Gastroesophageal sphincter (tissue), 4 donors: ENCODE measurements at regions not wholly inside any gene's neighbourhood (a gene's known extent, or its start where the extent isn't known, plus 50 kb on each side); places are given as distances from the start of the nearest gene placed in this dataset.

Source experiments
- ATAC-seq: fragments of 150-250 bp; one replicate; pipeline ENCODE4 v1.9.1; 2016; ENCODE audit warnings: mild to moderate bottlenecking, moderate library complexity
- H3K27ac ChIP-seq, 4 donors: fragments of 200-600 bp; sonication (generic) in 3 of 4; 1 replicate in 3 of 4; 2 replicates in 1 of 4; pipeline ENCODE4 v1.5.1; 2016 to 2019
- H3K27me3 ChIP-seq: fragments of 200-600 bp; sonication (generic); one replicate; pipeline ENCODE4 v1.5.1; 2019
- H3K36me3 ChIP-seq, 2 donors: fragments of 200-600 bp; sonication (generic); one replicate each; pipeline ENCODE4 v1.5.1; 2019; ENCODE audit warnings: control low read depth in 1 of 2
- H3K4me1 ChIP-seq, 3 donors: fragments of 200-600 bp; sonication (generic); 1 replicate in 2 of 3; 2 replicates in 1 of 3; pipeline ENCODE4 v1.5.1; 2016 to 2019; ENCODE audit warnings: control low read depth in 2 of 3
- H3K4me3 ChIP-seq, 2 donors: fragments of 200-600 bp; sonication (generic); one replicate each; pipeline ENCODE4 v1.5.1; 2019; ENCODE audit warnings: mild to moderate bottlenecking in 1 of 2, moderate library complexity in 1 of 2
- H3K9me3 ChIP-seq, 3 donors: fragments of 200-600 bp; sonication (generic); one replicate each; pipeline ENCODE4 v1.5.1; 2017 to 2019; ENCODE audit warnings: control low read depth in 2 of 3
- CTCF ChIP-seq, 4 experiments: fragments of 200-600 bp in 2 of 4; fragments of 450-650 bp in 2 of 4; sonication (generic) in 1 of 4; IDR thresholded peaks; one replicate each; pipeline ENCODE4 v1.5.1; 2017 to 2019; ENCODE audit warnings: antibody characterized with exemption in 4 of 4, mild to moderate bottlenecking in 2 of 4, moderate library complexity in 2 of 4
- EP300 ChIP-seq: sonication (generic); formaldehyde crosslinking; IDR thresholded peaks from one replicate; pipeline ENCODE4 v1.6.1; 2017; ENCODE audit warnings: antibody characterized with exemption, mild to moderate bottlenecking
- POLR2A ChIP-seq, 2 donors: fragments of 450-650 bp; IDR thresholded peaks; one replicate each; pipeline ENCODE4 v1.6.1; 2017; ENCODE audit warnings: antibody characterized with exemption in 2 of 2, mild to moderate bottlenecking in 2 of 2, moderate library complexity in 1 of 2
- POLR2AphosphoS5 ChIP-seq: sonication (generic); formaldehyde crosslinking; IDR thresholded peaks from one replicate; pipeline ENCODE4 v1.6.1; 2017; ENCODE audit warnings: antibody characterized with exemption
- WGBS, 2 donors: methylation state at CpG; one replicate each; pipeline ENCODE4 v1.1.5; 2018; ENCODE audit warnings: low coverage in 1 of 2; 5-methylcytosine and 5-hydroxymethylcytosine counted together

DNA sequence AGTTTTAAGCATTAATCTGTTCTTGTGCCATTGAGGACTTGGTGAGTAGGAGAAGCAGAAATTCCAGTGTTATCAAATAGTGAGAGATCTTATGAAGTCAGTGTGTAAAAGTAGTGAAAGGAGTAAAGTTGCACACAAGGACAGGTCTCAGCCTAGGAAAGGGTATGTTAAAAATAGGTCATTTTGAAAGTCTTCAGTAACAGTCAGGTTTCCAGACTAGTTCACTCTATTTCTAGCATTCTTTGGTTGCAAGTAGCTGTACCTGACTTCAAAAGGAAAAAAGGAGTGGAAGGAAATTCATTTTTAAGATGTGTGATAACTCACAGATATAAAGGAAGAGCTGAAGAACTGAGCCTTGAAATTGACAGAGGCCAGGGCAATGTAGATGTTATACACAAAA is 250.1 kb upstream of the SATB1 start:
- no peak overlapping the region for H3K27ac ChIP-seq
- H3K27me3 ChIP-seq: no peaks in the 10 kb centered on the region
- H3K36me3 ChIP-seq: no peaks in the 10 kb centered on the region
- no peaks in the 10 kb centered on the region for H3K4me1 ChIP-seq
- H3K9me3 ChIP-seq: no peaks in the 10 kb centered on the region
- no peak for ATAC-seq
- no peak overlapping the region for H3K4me3 ChIP-seq
- no peak for TF ChIP-seq CTCF (IDR thresholded peaks at IDR 0.05)
- no peak for TF ChIP-seq EP300
- no peak for TF ChIP-seq POLR2A (IDR thresholded peaks at IDR 0.05)
- no peak for TF ChIP-seq POLR2AphosphoS5

DNA sequence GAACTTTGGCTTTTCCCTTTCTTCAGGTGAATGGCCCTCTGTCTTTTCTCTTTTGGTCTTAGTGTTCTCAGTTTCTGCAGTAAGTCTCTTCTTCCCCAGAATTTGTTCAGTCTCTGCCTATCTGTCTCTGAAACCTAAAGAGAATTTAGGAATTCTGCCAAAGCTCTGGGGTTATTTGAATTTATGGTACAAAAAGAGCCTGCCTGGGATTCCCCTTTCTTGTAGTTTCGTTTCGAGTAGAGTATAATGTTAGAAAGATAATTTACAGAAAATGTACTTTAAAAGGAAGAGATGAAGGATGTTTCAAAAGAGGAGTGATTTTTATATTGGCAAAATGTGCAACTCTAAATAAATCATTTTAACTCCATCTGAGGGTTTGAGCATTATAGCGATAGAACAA is 247.4 kb upstream of the SATB1 start:
- ATAC-seq: no peak
- Histone ChIP-seq H3K36me3 (no peaks in the 10 kb centered on the region), H3K9me3 (no peaks in the 10 kb centered on the region), H3K27ac (no peak overlapping the region), H3K27me3 (no peaks in the 10 kb centered on the region), H3K4me3 (no peak overlapping the region), H3K4me1 (no peaks in the 10 kb centered on the region)
- 38 to 42% methylated on average over 3 of the region's 3 CpGs for whole genome bisulfite sequencing, 2 donors
- TF ChIP-seq POLR2A (IDR thresholded peaks at IDR 0.05) (no peak), EP300 (no peak), CTCF (IDR thresholded peaks at IDR 0.05) (no peak), POLR2AphosphoS5 (no peak)

DNA sequence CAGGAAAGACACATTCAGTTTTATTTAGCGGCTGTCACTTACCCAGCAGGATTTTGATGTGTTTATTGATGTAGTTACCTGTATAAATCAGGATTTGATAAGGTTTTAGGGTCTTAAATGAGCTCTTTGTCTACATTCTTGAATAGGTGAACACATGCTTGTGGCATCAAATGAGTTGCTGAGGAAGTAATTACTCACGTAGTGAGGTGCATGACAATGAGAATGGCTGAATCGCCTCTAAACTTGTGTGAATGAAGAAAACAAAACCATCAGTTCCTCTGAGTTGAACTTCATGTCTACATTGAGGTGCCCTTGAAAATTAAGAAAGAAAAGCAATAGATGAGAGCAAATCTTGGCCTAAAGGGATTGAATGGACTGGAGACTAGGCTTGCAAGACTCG is 245.6 kb upstream of the SATB1 start:
- no peak overlapping the region for H3K4me3 ChIP-seq
- WGBS, 2 donors: 95 to 96% methylated on average over 3 to 4 of the region's 4 CpGs
- TF ChIP-seq POLR2AphosphoS5 (no peak), EP300 (no peak), CTCF (IDR thresholded peaks at IDR 0.05) (no peak), POLR2A (IDR thresholded peaks at IDR 0.05) (no peak)
- no peak for ATAC-seq
- no peaks in the 10 kb centered on the region for H3K4me1 ChIP-seq
- H3K36me3 ChIP-seq: no peaks in the 10 kb centered on the region
- H3K27ac ChIP-seq: no peak overlapping the region
- no peaks in the 10 kb centered on the region for H3K9me3 ChIP-seq
- H3K27me3 ChIP-seq: no peaks in the 10 kb centered on the region

DNA sequence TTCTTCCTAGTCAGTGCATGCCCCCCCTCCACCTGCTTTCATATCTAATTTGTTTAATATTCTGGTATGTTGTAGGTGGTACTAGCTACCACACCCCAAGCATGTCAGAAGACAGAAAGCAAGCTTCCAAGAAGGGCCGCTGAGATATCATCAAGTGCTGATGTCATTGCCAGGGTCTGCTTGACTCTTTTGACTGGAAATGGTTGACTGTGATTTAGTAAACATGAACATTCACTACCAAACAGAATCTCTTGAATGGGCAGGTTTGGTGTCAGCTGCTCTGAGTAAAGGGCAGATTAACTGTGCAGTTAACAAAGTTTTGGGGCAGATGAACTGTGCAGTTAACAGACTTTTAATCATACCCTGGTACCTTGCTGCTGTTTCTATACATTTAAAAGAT is 244.2 kb upstream of the SATB1 start:
- Histone ChIP-seq H3K9me3 (no peaks in the 10 kb centered on the region), H3K36me3 (no peaks in the 10 kb centered on the region), H3K27ac (no peak overlapping the region), H3K4me3 (no peak overlapping the region), H3K27me3 (no peaks in the 10 kb centered on the region), H3K4me1 (no peaks in the 10 kb centered on the region)
- WGBS, 2 donors: 75 to 86% methylated on average over 1 of the region's 1 CpG
- TF ChIP-seq CTCF (IDR thresholded peaks at IDR 0.05) (no peak), EP300 (no peak), POLR2AphosphoS5 (no peak), POLR2A (IDR thresholded peaks at IDR 0.05) (no peak)
- no peak for ATAC-seq

DNA sequence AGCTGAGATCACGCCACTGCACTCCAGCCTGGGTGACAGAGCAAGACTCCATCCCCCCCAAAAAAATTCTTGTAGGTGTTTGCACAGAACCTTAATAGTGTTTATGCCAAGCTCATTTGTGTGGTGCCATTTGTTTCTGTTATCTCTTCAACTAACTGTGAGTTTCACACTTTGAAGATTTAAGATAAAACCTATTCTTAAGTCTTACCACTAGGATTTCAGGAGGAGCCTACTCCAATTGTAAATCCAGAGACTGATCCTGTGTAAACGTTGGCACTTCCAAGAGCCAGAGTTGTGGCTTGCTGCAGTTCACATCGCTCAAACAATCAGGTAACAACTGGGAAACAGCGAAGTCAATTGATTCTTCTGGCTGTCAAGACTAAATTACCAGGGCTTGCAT is 242.4 kb upstream of the SATB1 start:
- Histone ChIP-seq H3K27ac (no peak overlapping the region), H3K4me1 (no peaks in the 10 kb centered on the region), H3K27me3 (no peaks in the 10 kb centered on the region), H3K9me3 (no peaks in the 10 kb centered on the region), H3K4me3 (no peak overlapping the region), H3K36me3 (no peaks in the 10 kb centered on the region)
- 56% methylated on average over 3 of the region's 4 CpGs for WGBS, 2 donors
- TF ChIP-seq POLR2A (IDR thresholded peaks at IDR 0.05): no peak
- no peak for TF ChIP-seq POLR2AphosphoS5
- no peak for TF ChIP-seq CTCF (IDR thresholded peaks at IDR 0.05)
- no peak for TF ChIP-seq EP300
- no peak for ATAC-seq
